GM18858 (cell line): ENCODE measurements at regions not wholly inside any gene's neighbourhood (a gene's known extent, or its start where the extent isn't known, plus 50 kb on each side); places are given as distances from the start of the nearest gene placed in this dataset.
"Not testable (repeated sequence)": the region's sequence is repeated elsewhere in the genome, so short reads cannot be mapped to it uniquely, and the experiment has no call there.

Experiments
- ATAC-seq: cut with Tn5 transposase; IDR thresholded peaks from one replicate; pipeline ENCODE4 v1.9.1; 2021; ENCODE audit not compliant: unreplicated experiment

DNA sequence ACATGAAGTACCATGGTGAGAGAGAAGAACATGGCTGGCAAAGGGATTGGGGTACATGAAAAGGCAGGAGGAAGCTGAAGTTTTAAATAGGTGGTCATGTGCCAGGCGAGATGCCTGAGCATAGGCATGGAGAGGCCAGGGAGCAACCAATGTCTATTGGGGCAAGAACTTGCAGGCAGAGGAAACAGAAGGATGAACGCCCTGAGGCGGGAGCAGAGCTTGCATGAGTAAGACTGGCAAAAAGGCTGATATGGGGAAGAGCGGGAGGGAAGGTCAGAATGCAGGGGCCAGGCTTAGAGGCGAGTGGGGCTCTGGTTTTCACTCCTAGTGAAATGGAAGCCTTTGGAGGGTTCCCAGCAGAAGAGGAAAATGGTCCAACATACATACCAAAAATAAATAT lies 52.5 kb upstream of the VSTM5 start:
- no peak for ATAC-seq

GRCh38 chr11:93903989-93904388 lies 53.6 kb upstream of the VSTM5 start:
- no peak for ATAC-seq

DNA sequence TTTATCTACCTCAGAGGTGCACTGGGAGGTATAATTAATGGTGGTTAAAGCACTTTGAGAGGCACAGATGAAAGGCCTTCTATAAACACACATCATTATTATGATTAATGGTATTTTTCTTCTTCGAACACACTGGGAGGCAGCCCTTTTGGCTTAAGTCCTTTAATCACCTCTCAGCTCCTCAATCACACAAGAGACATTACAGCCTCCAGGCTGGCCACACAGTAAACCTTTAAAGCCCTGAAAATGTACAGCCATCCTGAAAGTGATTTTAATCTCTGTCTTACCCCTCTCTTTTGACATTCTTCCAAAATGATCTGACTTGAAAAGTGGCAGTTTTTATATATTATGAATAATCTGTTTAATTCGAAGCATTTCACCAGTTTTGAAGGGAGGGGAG lies 54.3 kb upstream of the VSTM5 start:
- no peak for ATAC-seq

- no peak for ATAC-seq
These were observed 55.0 kb upstream of the VSTM5 start for GRCh38 chr11:93905384-93905783.

DNA sequence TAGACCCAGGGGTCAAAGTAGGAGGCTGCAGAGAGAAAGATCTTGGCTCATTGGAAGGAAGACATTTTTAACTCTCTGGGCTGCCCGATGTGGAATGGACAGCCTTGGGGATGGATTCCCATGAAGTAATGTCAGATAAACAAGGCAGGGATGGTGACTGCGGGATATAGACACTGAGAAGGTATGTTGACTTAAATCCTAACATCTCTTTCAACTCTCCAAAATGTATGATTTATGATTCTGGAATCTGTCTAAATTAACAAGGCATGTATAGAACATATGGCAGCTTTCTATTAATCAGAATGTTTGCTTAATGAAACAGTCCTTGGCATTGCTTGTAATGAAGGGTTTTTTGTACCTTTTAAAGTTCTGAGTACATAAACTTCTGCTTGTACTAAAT lies 56.1 kb upstream of the VSTM5 start:
- ATAC-seq = no peak

DNA sequence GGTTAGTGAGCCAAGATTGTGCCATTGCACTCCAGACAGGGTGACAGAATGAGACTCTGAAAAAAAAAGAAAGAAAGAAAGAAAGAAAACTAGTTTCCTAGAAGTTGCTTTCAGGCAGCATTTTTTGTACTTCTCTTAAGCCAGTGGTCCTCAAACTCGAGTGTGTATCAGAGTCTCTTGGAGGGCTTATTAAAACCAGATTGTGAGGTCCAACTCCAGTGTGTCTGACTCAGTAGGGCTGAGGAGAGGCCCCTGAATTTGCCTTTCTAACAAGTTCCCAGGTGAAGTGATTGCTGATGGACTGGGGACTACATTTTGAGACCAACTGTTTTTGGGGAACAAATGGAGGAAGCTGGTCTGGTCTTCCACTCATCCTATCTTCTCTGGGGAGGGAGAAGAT lies 57.5 kb upstream of the VSTM5 start:
- ATAC-seq = no peak

- no peak for ATAC-seq
These were observed 58.3 kb upstream of the VSTM5 start for GRCh38 chr11:93908689-93909088.

DNA sequence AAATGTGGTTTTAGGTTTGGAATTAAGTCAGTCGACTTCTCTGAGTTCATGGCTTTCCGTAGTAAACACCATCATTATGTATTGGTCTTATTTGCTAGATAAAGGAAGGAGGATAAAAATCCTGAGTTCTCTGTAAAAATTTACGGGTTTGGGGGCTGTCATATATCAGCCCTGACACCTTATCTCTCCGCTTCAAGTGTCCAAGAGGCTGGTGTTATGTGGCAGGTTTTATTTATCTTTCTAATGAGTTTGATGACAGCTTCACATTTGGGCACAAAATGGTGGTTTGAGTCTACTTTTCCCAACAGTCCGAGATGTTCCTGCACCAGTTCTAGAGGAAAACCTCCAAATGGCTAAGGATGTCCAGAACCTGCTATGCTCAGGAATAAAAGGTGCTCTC lies 67.3 kb upstream of the VSTM5 start:
- no peak for ATAC-seq

DNA sequence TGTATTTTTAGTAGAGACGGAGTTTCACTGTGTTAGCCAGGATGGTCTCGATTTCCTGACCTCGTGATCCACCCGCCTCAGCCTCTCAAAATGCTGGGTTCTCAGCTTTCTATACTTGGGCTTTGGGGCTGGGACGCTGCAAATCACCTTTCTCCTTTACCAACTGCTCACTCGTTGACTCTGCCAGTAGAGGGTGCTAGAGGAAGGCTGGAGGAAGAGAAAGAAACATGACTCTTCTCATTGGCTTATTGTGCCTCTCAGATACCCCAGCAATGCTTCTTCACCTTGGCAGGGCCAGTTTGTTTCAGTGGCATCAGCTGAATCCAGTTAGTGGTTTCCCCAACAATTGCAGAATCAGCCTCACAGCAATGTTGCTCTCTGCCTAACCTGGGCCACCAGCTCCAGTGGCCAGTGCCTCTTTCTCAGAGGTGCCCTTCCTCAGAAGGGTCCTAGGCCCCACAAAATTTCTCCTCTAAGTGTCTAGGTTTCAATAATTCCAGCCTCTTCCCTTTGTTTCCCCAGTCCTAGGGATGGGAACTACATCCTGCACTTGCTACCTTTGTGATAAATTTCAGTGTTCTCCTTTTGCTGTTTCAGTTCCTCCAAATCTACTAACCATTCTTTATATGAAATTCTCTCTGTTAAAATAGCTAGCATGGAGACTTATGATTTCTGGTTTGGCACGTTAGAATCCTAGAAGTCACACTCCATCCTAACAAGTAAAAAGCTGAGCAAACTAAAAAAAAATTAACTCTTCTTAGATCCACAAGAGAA lies 71.5 kb upstream of the VSTM5 start:
- peak; percentile 60 for ATAC-seq

- ATAC-seq = no peak
These were observed 72.4 kb upstream of the VSTM5 start for GRCh38 chr11:93922830-93923229.

DNA sequence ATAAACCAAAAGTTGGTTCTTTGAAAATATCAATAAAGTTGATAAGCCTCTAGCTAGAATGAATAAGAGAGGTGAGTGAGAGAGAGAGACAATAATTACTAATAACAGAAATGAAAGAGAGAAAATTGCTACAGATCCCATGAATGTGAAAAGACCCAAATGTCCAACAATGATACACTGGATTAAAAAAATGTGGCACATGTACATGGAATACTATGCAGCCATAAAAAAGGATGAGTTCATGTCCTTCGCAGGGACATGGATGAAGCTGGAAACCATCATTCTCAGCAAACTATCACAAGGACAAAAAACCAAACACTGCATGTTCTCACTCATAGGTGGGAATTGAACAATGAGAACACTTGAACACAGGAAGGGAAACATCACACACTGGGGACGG lies 75.7 kb upstream of the VSTM5 start:
- ATAC-seq = not testable (repeated sequence)

GRCh38 chr11:93929407-93929806 lies 79.0 kb upstream of the VSTM5 start:
- no peak for ATAC-seq

DNA sequence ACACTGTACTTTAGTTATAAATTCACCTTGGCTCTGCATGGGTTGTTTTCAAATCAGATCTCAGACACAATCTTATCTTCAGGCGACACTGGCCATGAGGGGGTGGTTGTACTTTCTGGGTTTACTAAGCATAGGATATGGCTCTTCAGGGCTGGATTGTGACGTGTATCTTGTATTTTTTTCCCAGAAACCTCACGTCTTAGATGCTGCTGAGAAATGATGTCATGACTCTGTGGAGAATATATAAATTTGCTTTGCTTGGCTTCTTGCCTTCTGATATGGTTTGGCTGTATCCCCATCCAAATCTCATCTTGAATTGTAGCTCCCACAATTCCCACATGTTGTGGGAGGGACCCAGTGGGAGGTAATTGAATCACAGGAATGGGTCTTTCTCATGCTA lies 82.8 kb upstream of the VSTM5 start:
- ATAC-seq = no peak

GRCh38 chr11:93935826-93936225 lies 85.3 kb upstream of the HEPHL1 start:
- ATAC-seq = no peak

GRCh38 chr11:93936460-93936859 lies 84.7 kb upstream of the HEPHL1 start:
- no peak for ATAC-seq

DNA sequence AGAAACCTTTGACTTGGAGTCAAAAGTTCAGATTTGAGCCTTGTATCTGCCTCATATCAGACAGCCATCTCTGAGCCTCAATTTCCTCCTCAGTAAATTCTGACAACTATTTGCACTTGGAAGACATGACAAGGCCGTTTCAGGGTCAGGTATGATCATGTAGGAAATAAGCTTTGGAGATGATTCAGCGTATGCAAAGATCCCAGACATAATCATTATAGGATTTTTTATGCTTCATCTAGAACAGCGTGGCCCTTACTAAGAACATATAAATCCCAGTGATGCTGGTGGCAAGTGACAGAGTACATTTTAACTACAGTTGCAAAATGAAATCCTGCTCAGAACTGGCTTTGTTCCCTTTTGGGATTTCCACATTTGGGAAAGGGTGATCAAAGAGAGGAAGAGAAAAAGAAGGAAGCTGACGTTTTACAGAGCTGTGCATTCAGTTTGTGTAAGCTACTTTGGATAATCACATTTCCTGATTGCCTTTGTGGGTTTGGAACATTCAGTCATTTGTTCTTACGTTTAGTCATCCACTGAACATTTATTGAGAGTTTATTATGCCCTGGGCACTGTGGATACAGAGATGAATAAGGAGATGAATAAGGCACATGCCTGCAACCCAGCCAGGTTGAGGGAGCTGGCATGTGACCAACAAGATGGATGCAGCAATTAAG lies 81.9 kb upstream of the HEPHL1 start:
- no peak for ATAC-seq

GRCh38 chr11:93940395-93940794 lies 80.8 kb upstream of the HEPHL1 start:
- ATAC-seq = no peak

GRCh38 chr11:93942176-93942575 lies 79.0 kb upstream of the HEPHL1 start:
- ATAC-seq = no peak

DNA sequence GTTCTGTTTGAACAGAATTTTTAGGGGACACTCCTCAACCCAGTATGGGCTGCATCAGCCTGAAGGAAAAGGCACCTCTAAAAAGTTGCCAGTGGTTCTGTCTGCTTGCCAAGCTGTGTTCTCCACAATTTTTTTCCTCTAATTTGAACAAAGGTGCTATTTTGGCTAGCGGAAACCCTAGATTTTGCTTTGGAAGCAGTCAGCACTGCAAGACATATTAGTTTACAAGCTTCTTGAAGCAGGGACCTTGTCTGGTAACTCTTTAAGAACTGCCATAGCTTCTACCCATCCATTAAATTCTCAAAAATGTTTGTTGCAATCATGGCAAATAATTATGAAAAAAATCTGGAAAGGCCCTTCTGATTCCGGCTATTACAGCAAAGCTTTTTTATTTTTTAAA lies 75.6 kb upstream of the HEPHL1 start:
- ATAC-seq = no peak

DNA sequence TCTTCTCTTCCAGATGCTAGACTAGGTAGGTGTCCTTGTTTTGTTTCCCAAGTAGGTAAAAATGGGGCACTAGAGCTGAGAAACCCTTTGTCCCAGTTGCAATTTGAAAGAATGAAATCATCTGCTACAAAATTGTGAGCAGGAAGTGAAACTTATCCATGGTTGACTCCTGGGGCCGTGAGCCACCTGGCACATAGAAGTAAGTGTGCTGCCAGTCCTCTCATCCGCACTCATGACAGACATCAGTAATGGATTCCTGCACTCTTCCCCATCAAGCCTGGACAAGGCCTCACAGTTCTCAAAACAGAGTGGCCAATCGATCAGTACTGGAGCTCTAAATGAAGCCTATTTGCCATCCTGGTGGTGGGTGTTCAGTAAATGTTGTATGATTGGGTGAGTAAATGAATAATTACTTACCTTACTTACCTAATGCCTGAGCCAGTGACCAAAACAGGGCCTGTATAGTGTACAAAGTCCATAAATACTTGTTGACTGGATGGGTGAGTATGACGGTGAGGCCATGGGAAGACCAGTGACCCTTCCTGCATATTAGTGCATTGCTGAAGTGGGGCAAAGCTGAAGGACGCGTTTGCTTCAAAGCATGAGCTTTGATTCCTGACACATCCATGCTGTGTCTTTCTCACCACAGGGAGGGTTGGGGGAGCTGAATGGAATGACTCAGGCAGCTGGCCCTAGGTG lies 68.9 kb upstream of the HEPHL1 start:
- ATAC-seq = no peak

GRCh38 chr11:93957397-93957952 lies 63.7 kb upstream of the HEPHL1 start:
- ATAC-seq = no peak

DNA sequence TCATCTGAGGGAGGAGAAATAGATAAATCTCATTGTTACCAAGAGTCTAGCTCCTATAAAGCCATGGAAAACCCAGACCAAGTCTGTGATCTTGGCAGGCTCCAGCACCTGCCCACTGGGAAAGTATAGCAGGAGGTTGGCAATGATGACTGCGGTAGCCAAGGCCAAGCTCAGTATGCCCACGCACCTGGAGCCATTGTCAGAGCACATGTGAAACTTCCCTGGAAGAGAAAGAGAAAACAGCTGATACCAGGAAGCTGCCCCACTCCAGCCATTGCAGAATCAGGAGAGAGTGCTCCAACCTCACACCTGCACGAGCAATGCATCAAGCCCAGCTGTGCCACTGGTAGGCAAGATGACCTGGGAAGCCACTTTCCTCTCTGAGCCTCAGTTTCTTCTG lies 62.2 kb upstream of the HEPHL1 start:
- no peak for ATAC-seq
